Esophagus muscularis mucosa (tissue), 3 donors: ENCODE measurements at regions not wholly inside any gene's neighbourhood (a gene's known extent, or its start where the extent isn't known, plus 50 kb on each side); places are given as distances from the start of the nearest gene placed in this dataset.

ENCODE experiments used
- POLR2A ChIP-seq: fragments of 450-650 bp; IDR thresholded peaks from one replicate; pipeline ENCODE4 v1.6.1; 2017; ENCODE audit warnings: antibody characterized with exemption, moderate library complexity, mild to moderate bottlenecking, low read depth
- POLR2AphosphoS5 ChIP-seq, 2 donors: sonication (generic); formaldehyde crosslinking; IDR thresholded peaks; one replicate each; pipeline ENCODE4 v1.6.1; 2017; ENCODE audit warnings: antibody characterized with exemption in 2 of 2
- TF ChIP-seq, protein P1 (sequence below), 3 experiments: fragments of 200-600 bp in 2 of 3; fragments of 450-650 bp in 1 of 3; sonication (generic) in 2 of 3; IDR thresholded peaks; one replicate each; pipeline ENCODE4 v1.5.1; 2017 to 2019; ENCODE audit warnings: antibody characterized with exemption in 3 of 3, mild to moderate bottlenecking in 2 of 3, moderate library complexity in 1 of 3

DNA sequence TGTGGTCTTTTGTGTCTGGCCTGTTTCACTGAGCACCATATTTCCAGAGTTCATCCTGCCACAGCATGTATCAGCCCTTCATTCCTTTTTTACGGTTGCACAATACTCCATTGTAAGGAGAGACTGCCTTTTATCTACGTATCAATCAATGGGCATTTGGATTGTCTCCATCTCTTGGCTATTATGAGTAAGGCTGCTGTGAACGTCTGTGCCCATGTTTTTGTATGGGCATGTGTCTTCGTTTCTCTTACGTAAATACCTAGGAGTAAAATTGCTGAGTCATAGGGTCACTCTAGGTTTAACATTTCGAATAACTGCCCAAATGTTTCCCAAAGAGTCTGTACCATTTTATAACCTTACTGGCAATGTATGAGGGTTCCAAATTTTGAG is 202.8 kb upstream of the FOXF1 start:
- TF ChIP-seq, protein P1, sequence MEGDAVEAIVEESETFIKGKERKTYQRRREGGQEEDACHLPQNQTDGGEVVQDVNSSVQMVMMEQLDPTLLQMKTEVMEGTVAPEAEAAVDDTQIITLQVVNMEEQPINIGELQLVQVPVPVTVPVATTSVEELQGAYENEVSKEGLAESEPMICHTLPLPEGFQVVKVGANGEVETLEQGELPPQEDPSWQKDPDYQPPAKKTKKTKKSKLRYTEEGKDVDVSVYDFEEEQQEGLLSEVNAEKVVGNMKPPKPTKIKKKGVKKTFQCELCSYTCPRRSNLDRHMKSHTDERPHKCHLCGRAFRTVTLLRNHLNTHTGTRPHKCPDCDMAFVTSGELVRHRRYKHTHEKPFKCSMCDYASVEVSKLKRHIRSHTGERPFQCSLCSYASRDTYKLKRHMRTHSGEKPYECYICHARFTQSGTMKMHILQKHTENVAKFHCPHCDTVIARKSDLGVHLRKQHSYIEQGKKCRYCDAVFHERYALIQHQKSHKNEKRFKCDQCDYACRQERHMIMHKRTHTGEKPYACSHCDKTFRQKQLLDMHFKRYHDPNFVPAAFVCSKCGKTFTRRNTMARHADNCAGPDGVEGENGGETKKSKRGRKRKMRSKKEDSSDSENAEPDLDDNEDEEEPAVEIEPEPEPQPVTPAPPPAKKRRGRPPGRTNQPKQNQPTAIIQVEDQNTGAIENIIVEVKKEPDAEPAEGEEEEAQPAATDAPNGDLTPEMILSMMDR (IDR thresholded peaks at IDR 0.05) = no peak
- TF ChIP-seq POLR2A = no peak
- TF ChIP-seq POLR2AphosphoS5 (IDR thresholded peaks at IDR 0.05) = peak in 1 of 2 donors; percentile 76
